ENCODE measurements at regions not wholly inside any gene's neighbourhood (a gene's known extent, or its start where the extent isn't known, plus 50 kb on each side); places are given as distances from the start of the nearest gene placed in this dataset.
"Not testable (repeated sequence)": the region's sequence is repeated elsewhere in the genome, so short reads cannot be mapped to it uniquely, and the experiment has no call there.

DNA sequence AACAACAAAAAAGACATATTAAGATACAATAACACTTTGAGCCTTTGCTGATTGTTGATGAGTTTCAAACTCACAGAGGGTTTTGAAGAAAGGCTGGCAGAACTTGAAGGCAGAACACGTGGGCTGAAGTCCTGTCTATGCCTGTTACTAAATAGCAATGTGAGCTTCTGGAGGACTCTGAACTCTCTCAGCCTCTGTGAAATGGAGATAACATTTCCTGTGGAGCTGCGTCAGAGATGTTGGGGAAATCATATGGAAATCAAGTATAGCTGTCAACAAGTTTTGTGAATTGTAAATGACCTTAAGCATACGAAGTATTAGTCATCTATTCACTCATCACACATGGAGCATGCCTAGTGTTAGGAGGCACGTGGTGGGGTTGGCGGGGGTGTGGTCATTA, 229.4 kb upstream of the VKORC1L1 start:
- ATAC-seq; H3K4me1 ChIP-seq; H3K9me3 ChIP-seq; intact Hi-C loops (cut with DNase I); H3K27ac ChIP-seq; H3K27me3 ChIP-seq; DNase-seq; H3K36me3 ChIP-seq; H3K4me3 ChIP-seq: not testable (repeated sequence)
- WGBS (ENCODE audit: insufficient coverage, low coverage, low lambda C conversion rate, missing lambda C conversion rate): no CpG with 5 or more reads among the region's 5 CpGs

DNA sequence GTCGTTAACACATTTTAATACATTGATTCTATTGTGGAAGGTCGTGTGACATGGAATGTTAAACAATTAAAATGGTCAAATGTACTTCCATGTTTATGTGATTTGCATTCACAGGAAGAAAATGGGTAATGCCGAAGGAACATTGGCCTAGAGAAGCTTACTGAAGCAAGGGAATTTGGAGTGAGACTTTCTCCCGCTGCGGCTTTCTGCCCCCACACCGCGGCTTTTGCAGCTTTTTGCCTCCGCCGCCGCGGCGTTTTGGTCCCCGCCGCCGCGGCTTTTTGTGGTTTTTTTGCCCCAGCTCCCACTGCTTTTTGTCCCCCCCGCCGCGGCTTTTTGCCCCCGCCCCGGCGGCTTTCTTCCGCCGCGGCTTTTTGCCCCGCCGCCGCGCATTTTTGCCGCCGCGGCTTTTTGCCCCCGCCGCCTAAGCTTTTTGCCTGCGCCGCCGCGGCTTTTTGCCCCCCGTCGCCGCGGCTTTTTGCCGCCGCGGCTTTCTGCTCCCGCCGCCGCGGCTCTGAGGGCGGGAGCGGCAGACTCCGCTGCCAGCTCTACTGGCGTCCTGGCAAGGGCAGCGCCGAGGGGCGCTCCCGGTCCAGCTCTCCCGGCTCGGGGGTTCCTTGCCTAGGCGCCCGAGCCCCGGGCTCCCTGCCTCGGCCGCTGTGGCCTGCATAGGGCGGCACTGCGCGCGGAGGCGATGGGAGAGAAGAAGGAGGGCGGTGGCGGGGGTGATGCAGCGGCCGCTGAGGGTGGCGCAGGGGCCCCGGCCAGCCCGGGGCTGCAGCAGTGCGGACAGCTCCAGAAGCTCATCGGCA, 225.5 kb upstream of the VKORC1L1 start:
- intact Hi-C loops (cut with DNase I); H3K4me3 ChIP-seq; H3K27me3 ChIP-seq; DNase-seq; H3K27ac ChIP-seq; H3K4me1 ChIP-seq; H3K9me3 ChIP-seq; H3K36me3 ChIP-seq: not testable (repeated sequence)
- peak; percentile 30 to 53 (median 48) for ATAC-seq
- no CpG with 5 or more reads among the region's 78 CpGs for WGBS (ENCODE audit: insufficient coverage, low coverage, low lambda C conversion rate, missing lambda C conversion rate)

- H3K36me3 ChIP-seq; H3K4me1 ChIP-seq; DNase-seq; intact Hi-C loops (cut with DNase I); H3K9me3 ChIP-seq; ATAC-seq; H3K4me3 ChIP-seq; H3K27me3 ChIP-seq; H3K27ac ChIP-seq: not testable (repeated sequence)
- WGBS (ENCODE audit: insufficient coverage, low coverage, low lambda C conversion rate, missing lambda C conversion rate): 71% methylated on average over 2 of the region's 2 CpGs
These were observed 221.7 kb upstream of the VKORC1L1 start for GRCh38 chr7:65651174-65651573.

DNA sequence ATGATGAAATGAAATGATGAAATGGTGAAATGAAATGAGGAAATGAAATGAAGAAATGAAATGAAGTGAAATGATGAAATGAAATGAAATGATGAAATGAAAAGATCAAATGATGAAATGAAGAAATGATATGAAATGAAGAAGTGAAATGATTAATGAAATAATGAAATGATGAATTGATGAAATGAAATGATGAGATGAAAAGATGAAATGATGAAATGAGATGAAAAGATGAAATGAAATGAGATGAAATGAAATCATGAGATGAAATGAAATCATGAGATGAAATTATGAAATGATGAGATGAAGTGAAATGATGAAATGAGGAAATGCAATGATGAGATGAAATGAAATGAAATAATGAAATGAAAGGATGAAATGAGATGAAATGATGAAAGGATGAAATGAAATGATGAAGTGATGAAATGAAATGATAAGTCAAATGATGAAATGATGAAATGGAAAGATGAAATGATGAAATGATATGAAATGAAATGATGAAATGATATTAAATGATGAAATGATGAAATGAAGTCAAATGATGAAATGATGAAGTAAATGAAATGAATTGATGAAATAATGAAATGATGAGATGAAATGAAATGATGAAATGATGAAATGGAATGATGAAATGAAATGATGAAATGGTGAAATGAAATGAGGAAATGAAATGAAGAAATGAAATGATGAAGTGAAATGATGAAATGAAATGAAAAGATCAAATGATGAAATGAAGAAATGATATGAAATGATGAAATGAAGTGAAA, 220.9 kb upstream of the VKORC1L1 start:
- H3K9me3 ChIP-seq; H3K4me3 ChIP-seq; H3K27me3 ChIP-seq; H3K36me3 ChIP-seq; H3K27ac ChIP-seq; DNase-seq; H3K4me1 ChIP-seq; intact Hi-C loops (cut with DNase I); ATAC-seq: not testable (repeated sequence)

DNA sequence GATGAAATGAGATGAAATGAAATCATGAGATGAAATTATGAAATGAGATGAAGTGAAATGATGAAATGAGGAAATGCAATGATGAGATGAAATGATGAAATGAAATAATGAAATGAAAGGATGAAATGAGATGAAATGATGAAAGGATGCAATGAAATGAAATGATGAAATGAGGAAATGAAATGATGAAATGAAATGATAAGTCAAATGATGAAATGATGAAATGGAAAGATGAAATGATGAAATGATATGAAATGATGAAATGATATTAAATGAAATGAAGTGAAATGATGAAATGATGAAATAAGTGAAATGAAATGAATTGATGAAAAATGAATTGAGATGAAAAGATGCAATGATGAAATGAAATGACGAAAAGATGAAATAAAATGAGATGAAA, 220.2 kb upstream of the VKORC1L1 start:
- intact Hi-C loops (cut with DNase I); H3K4me3 ChIP-seq; DNase-seq; H3K27me3 ChIP-seq; H3K36me3 ChIP-seq; H3K9me3 ChIP-seq; H3K4me1 ChIP-seq; H3K27ac ChIP-seq; ATAC-seq: not testable (repeated sequence)
- WGBS (ENCODE audit: insufficient coverage, low coverage, low lambda C conversion rate, missing lambda C conversion rate): no CpG with 5 or more reads among the region's 1 CpG

GRCh38 chr7:65656494-65657188, 216.2 kb upstream of the VKORC1L1 start:
- H3K27ac ChIP-seq; H3K36me3 ChIP-seq; intact Hi-C loops (cut with DNase I); ATAC-seq; H3K4me1 ChIP-seq; DNase-seq; H3K27me3 ChIP-seq; H3K9me3 ChIP-seq; H3K4me3 ChIP-seq: not testable (repeated sequence)
- WGBS (ENCODE audit: insufficient coverage, low coverage, low lambda C conversion rate, missing lambda C conversion rate): no CpG with 5 or more reads among the region's 5 CpGs

- H3K27ac ChIP-seq; ATAC-seq; H3K9me3 ChIP-seq; DNase-seq; H3K36me3 ChIP-seq; intact Hi-C loops (cut with DNase I); H3K4me3 ChIP-seq; H3K27me3 ChIP-seq; H3K4me1 ChIP-seq: not testable (repeated sequence)
- 66% methylated on average over 6 of the region's 6 CpGs for WGBS (ENCODE audit: insufficient coverage, low coverage, low lambda C conversion rate, missing lambda C conversion rate)
These were observed 189.5 kb upstream of the VKORC1L1 start for GRCh38 chr7:65683362-65683761.

- DNase-seq; H3K27ac ChIP-seq; H3K4me1 ChIP-seq; H3K9me3 ChIP-seq; H3K4me3 ChIP-seq; intact Hi-C loops (cut with DNase I); H3K36me3 ChIP-seq; H3K27me3 ChIP-seq: not testable (repeated sequence)
- no CpG with 5 or more reads among the region's 5 CpGs for WGBS (ENCODE audit: insufficient coverage, low coverage, low lambda C conversion rate, missing lambda C conversion rate)
- peak; percentile 83 to 94 (median 88) for ATAC-seq
These were observed 173.7 kb upstream of the VKORC1L1 start for GRCh38 chr7:65699026-65699714.

GRCh38 chr7:65699715-65700356, 173.0 kb upstream of the VKORC1L1 start:
- H3K27me3 ChIP-seq; DNase-seq; H3K4me1 ChIP-seq; intact Hi-C loops (cut with DNase I); H3K36me3 ChIP-seq; H3K4me3 ChIP-seq; H3K9me3 ChIP-seq; H3K27ac ChIP-seq: not testable (repeated sequence)
- 30% methylated on average over 4 of the region's 6 CpGs for WGBS (ENCODE audit: insufficient coverage, low coverage, low lambda C conversion rate, missing lambda C conversion rate)
- ATAC-seq: peak; percentile 55 to 66 (median 62)

DNA sequence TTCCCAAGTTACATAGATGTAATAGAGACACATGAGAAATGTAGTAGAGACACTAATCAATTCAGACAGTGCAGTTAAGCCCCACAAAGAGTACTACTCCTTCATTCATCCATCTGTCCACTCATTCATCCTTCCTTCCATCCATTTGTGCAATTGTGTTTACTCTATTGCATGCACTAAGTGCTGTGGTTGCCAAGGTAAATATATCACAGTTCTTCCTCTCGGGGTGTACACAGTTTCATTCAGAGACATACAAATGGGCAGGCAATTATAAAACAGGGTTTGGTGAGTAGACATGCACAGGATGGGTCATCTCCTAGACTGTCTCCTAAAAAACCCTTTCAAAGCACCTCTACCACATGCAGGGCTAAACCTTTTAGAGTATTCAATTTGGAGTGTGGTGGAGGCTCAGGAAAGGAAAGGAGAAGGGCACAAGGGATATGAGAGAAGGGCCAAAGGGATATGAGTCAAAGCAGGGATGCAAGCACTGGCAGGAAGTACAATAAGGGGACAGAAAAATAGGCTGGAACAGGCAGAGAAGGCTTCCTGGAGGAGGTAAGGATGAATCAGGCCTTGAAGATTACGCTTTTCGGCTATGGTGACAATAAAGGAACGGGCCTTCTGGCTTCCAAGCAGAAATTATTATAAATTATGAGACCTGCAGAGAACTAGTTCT, 153.6 kb upstream of the VKORC1L1 start:
- H3K27me3 ChIP-seq; H3K4me3 ChIP-seq; H3K9me3 ChIP-seq; intact Hi-C loops (cut with DNase I); DNase-seq; H3K36me3 ChIP-seq; H3K4me1 ChIP-seq; H3K27ac ChIP-seq: not testable (repeated sequence)
- WGBS (ENCODE audit: insufficient coverage, low coverage, low lambda C conversion rate, missing lambda C conversion rate): 60% methylated on average over 2 of the region's 4 CpGs
- peak; percentile 87 to 90 (median 87) for ATAC-seq
